ENCODE measurements at regions not wholly inside any gene's neighbourhood (a gene's known extent, or its start where the extent isn't known, plus 50 kb on each side); places are given as distances from the start of the nearest gene placed in this dataset.

DNA sequence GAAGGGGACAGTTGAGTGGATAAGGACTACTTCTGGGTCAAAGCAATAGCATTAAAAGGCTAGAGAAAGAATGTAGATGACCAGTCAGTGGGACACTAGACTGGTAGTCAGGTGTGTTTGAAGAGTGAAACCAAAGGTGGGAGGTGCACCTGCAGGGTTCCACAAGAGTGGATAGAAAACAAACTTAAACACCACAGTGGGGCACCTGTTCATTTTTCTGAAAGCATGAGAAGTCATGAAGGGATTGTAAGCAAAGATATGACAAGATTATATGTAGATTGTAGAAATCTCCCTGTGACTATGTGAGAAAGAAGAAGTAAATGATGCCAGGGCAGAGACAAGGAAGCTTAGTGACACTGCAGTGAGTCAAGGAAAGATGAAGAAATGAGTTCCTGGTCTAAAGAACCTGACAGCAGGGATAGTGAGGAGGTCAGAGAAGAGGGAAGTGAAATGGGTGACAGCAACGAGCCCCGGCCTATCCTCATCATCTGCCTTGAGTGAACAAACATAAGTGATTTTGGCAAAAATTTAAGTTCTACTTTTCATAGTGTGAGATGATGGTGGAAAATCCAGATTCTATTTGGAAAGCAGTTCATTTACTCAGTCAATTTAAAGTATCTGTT is 296.9 kb downstream of the TLE4 start:
- Histone ChIP-seq H3K4me1 (ENCODE audit: control insufficient read depth, low read length) (no peaks in the 10 kb centered on the region), H3K9me2 (replicated peaks; ENCODE audit: control insufficient read depth, low read length) (no peaks in the 10 kb centered on the region), H3F3A (ENCODE audit: control insufficient read depth, insufficient read depth) (no peaks in the 10 kb centered on the region), H4K20me1 (ENCODE audit: control insufficient read depth, insufficient read depth, low read depth, low read length) (no peaks in the 10 kb centered on the region), H3K4me3 (ENCODE audit: low read length) (no peak overlapping the region), H3K79me2 (ENCODE audit: control insufficient read depth, low read length) (no peaks in the 10 kb centered on the region), H3K36me3 (ENCODE audit: control insufficient read depth, low read length) (no peaks in the 10 kb centered on the region), H3K9me3 (ENCODE audit: control insufficient read depth, insufficient read depth, low read length) (no peaks in the 10 kb centered on the region), H3K27me3 (ENCODE audit: control insufficient read depth, low read length) (no peaks in the 10 kb centered on the region), H3K27ac (ENCODE audit: low read depth, low read length) (no peak overlapping the region), H3K4me2 (ENCODE audit: low read length) (no peak overlapping the region)
- no peak for TF ChIP-seq CTCF (IDR thresholded peaks at IDR 0.05; ENCODE audit: low read depth, low read length, poor library complexity, severe bottlenecking)
- TF ChIP-seq EZH2phosphoT487 (IDR thresholded peaks at IDR 0.05; ENCODE audit: borderline replicate concordance, low read length) = no peak

DNA sequence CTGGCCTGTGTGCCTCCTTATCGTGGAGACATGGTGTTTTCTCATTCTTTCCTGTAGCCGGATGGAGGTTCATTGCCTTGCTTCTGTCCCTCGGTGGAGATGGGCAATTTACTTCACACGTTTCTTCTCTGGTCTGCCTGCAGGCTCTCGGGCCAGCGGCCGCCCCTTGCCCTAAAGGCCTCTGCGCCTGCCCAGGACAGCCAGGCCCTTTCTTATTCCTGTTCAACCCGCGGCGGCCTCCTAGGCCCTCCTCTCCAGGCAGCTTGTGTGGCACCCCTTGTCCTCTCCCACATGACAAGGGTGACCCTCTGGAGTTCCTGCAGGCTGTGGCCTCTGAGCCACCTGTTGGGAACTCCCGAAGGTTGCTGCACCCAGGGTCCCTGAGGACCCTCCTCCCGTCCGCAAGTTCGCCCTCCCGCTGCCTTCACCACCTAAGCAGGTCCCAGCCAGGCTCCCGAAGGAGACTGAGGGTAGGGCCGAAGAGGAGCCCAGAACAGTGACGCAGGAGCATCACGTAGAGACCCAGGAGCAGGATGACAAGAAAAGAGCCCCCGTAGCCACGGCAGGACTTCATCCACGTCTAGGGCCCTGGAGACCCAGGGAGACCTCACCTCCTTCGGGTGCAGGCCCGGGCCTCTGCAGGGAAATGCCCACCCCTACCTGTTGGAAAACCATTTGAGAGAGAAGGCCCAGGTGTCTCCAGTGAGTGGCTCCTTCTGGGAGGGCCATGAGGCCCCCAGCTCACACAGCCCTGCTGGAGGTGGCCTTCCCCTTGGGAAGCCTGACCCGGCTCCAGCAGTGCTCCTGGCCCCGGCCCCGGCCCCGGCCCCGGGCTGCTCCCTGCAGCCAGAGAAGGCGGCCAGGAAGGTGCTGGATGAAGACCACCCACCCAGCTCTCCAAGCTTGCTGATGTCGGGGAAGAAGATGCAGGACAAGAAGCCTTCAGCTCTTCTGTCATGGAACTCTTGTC is 291.4 kb downstream of the TLE4 start:
- peaks cover 5% of the 10 kb centered on the region; the same call in 1 of the 2 replicates for H3K9me3 ChIP-seq (ENCODE audit: control insufficient read depth, insufficient read depth, low read length)
- no peaks in the 10 kb centered on the region for H3F3A ChIP-seq (ENCODE audit: control insufficient read depth, insufficient read depth)
- no peaks in the 10 kb centered on the region for H4K20me1 ChIP-seq (ENCODE audit: control insufficient read depth, insufficient read depth, low read depth, low read length)
- H3K4me2 ChIP-seq (ENCODE audit: low read length) = no peak overlapping the region
- no peaks in the 10 kb centered on the region for H3K36me3 ChIP-seq (ENCODE audit: control insufficient read depth, low read length)
- H3K79me2 ChIP-seq (ENCODE audit: control insufficient read depth, low read length) = no peaks in the 10 kb centered on the region
- TF ChIP-seq EZH2phosphoT487 (IDR thresholded peaks at IDR 0.05; ENCODE audit: borderline replicate concordance, low read length) = no peak
- no peak for TF ChIP-seq CTCF (IDR thresholded peaks at IDR 0.05; ENCODE audit: low read depth, low read length, poor library complexity, severe bottlenecking)
- H3K4me1 ChIP-seq (ENCODE audit: control insufficient read depth, low read length) = no peaks in the 10 kb centered on the region
- no peaks in the 10 kb centered on the region for H3K9me2 ChIP-seq (replicated peaks; ENCODE audit: control insufficient read depth, low read length)
- no peak overlapping the region for H3K4me3 ChIP-seq (ENCODE audit: low read length)
- H3K27ac ChIP-seq (ENCODE audit: low read depth, low read length) = no peak overlapping the region
- no peaks in the 10 kb centered on the region for H3K27me3 ChIP-seq (ENCODE audit: control insufficient read depth, low read length)

- Histone ChIP-seq H3K4me3 (ENCODE audit: low read length) (no peak overlapping the region), H3K27me3 (ENCODE audit: control insufficient read depth, low read length) (no peaks in the 10 kb centered on the region), H3K79me2 (ENCODE audit: control insufficient read depth, low read length) (no peaks in the 10 kb centered on the region), H3K9me3 (ENCODE audit: control insufficient read depth, insufficient read depth, low read length) (peaks cover 5% of the 10 kb centered on the region; the same call in 1 of the 2 replicates), H3K27ac (ENCODE audit: low read depth, low read length) (no peak overlapping the region), H3K4me1 (ENCODE audit: control insufficient read depth, low read length) (no peaks in the 10 kb centered on the region), H3K36me3 (ENCODE audit: control insufficient read depth, low read length) (no peaks in the 10 kb centered on the region), H3K4me2 (ENCODE audit: low read length) (no peak overlapping the region), H3F3A (ENCODE audit: control insufficient read depth, insufficient read depth) (no peaks in the 10 kb centered on the region), H4K20me1 (ENCODE audit: control insufficient read depth, insufficient read depth, low read depth, low read length) (no peaks in the 10 kb centered on the region), H3K9me2 (replicated peaks; ENCODE audit: control insufficient read depth, low read length) (no peaks in the 10 kb centered on the region)
- no peak for TF ChIP-seq EZH2phosphoT487 (IDR thresholded peaks at IDR 0.05; ENCODE audit: borderline replicate concordance, low read length)
- TF ChIP-seq CTCF (IDR thresholded peaks at IDR 0.05; ENCODE audit: low read depth, low read length, poor library complexity, severe bottlenecking) = no peak
These were observed 286.7 kb downstream of the TLE4 start for GRCh38 chr9:79858508-79858907.
